ENCODE measurements at regions not wholly inside any gene's neighbourhood (a gene's known extent, or its start where the extent isn't known, plus 50 kb on each side); places are given as distances from the start of the nearest gene placed in this dataset.

DNA sequence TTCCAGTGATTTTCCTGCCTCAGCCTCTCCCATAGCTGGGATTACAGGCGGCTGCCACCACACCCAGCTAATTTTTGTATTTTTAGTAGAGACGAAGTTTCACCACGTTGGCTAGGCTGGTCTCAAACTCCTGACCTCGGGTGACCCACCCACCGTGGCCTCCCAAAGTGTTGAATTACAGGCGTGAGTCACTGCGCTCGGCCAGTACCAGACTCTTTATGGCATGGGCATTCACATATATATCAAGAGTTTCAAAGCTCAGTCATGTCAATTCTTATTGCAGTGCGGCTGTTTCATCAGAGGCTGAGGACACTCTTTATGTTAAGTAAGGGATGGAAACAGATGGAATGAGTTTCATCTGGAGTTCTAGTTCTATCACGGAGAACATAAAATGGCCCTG lies 315.2 kb upstream of the CDH6 start:
- Histone ChIP-seq H2AFZ (ENCODE audit: low read depth) (no peak overlapping the region), H3K27me3 (ENCODE audit: insufficient read depth) (0 out of 2 replicates have a peak, but pooled peaks cover 9% of the 10 kb centered on the region), H3K9me3 (no peaks in the 10 kb centered on the region), H3K9ac (no peak overlapping the region), H3K79me2 (ENCODE audit: insufficient read depth) (no peaks in the 10 kb centered on the region), H3K4me3 (ENCODE audit: low read depth in 2 of 2, low read length in 1 of 2) (no peak overlapping the region), H3K27ac (ENCODE audit: low read depth in 2 of 2, low read length in 1 of 2) (no peak overlapping the region), H3K36me3 (replicated peaks in 1 of 2; ENCODE audit: control insufficient read depth in 1 of 2, insufficient read depth in 2 of 2, low read length in 1 of 2) (no peaks in the 10 kb centered on the region), H4K20me1 (ENCODE audit: insufficient read depth) (no peaks in the 10 kb centered on the region), H3K4me1 (ENCODE audit: control insufficient read depth in 1 of 2, insufficient read depth in 2 of 2, low read depth in 1 of 2, low read length in 1 of 2) (no peaks in the 10 kb centered on the region), H3K9me2 (no peaks in the 10 kb centered on the region), H3F3A (replicated peaks; ENCODE audit: insufficient read depth) (no peaks in the 10 kb centered on the region), H3K4me2 (no peak overlapping the region)
- TF ChIP-seq FOXJ3 (CRISPR knock-in tag; IDR thresholded peaks at IDR 0.05) = no peak
- no peak for TF ChIP-seq SIN3A (IDR thresholded peaks at IDR 0.05; ENCODE audit: borderline replicate concordance, low read depth, low read length)
- TF ChIP-seq GABPA (IDR thresholded peaks at IDR 0.05; ENCODE audit: low read depth) = no peak
- no peak for TF ChIP-seq POLR2AphosphoS5 (IDR thresholded peaks at IDR 0.05; ENCODE audit: low read depth, low read length)
- TF ChIP-seq NRF1 (IDR thresholded peaks at IDR 0.05; ENCODE audit: low read depth, low read length) = no peak
- TF ChIP-seq CTCF (IDR thresholded peaks at IDR 0.05) = no peak
- TF ChIP-seq, protein P1, sequence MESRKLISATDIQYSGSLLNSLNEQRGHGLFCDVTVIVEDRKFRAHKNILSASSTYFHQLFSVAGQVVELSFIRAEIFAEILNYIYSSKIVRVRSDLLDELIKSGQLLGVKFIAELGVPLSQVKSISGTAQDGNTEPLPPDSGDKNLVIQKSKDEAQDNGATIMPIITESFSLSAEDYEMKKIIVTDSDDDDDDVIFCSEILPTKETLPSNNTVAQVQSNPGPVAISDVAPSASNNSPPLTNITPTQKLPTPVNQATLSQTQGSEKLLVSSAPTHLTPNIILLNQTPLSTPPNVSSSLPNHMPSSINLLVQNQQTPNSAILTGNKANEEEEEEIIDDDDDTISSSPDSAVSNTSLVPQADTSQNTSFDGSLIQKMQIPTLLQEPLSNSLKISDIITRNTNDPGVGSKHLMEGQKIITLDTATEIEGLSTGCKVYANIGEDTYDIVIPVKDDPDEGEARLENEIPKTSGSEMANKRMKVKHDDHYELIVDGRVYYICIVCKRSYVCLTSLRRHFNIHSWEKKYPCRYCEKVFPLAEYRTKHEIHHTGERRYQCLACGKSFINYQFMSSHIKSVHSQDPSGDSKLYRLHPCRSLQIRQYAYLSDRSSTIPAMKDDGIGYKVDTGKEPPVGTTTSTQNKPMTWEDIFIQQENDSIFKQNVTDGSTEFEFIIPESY (IDR thresholded peaks at IDR 0.05; ENCODE audit: borderline replicate concordance, low read depth) = no peak
- no peak for TF ChIP-seq MXI1 (IDR thresholded peaks at IDR 0.05; ENCODE audit: low read depth, low read length)
- no peak for TF ChIP-seq YY1 (IDR thresholded peaks at IDR 0.05; ENCODE audit: low read depth)
- no peak for TF ChIP-seq ELF1 (IDR thresholded peaks at IDR 0.05)
- TF ChIP-seq RAD21 (IDR thresholded peaks at IDR 0.05; ENCODE audit: low read length) = no peak
- DNase-seq = no peak
- POLR2A ChIA-PET = no interaction called here
- CTCF ChIA-PET = no interaction called here
- 26% methylated on average over 10 of the region's 10 CpGs for WGBS (ENCODE audit: low lambda C conversion rate)

DNA sequence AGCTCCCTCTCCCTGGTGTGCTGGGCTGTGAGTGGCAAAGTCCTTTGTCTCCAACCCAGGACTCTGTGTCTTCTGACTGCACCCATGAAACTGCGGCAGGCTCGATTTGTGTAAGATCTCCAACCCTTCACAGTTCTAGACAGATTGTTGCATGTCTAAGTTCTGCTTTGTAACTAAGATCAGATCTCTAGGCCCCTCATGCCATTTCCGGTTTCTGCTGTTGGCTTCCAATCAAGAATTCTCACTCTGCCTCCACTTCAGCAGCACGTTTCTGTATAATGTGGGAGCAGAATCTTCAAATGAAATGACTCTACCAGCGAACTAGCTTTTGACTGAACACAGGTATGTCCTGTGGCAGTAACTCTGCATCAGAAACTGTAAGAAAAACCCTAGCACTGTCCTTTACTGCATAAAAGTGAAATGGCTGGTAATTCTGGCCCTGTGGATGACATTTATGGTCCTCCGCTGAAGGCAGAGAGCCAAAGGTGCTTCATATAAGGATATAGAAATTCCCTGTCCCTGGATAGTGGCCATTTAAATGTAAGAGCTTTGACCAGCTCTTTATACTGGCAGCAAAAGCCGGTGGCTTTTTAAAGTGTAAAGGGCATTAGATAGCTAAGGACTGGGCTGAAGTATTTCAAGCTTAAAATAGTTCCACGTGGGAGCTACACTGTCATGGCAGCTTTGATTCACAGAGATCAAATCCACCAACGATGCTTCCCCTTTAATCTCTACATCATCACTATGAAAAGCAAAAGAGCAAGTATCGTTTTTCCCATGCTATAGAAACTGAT lies 319.0 kb upstream of the CDH6 start:
- no peak for DNase-seq
- no peak overlapping the region for H3K9ac ChIP-seq
- no peaks in the 10 kb centered on the region for H3K4me1 ChIP-seq (ENCODE audit: control insufficient read depth in 1 of 2, insufficient read depth in 2 of 2, low read depth in 1 of 2, low read length in 1 of 2)
- H3K27ac ChIP-seq (ENCODE audit: low read depth in 2 of 2, low read length in 1 of 2) = no peak overlapping the region
- H3K9me2 ChIP-seq = no peaks in the 10 kb centered on the region
- ChIA-PET CTCF (interaction anchor here (1.4 kb wide), 2 partner anchors 9 to 16 kb away, joined by 3 read pairs; no protein-coding TSS in a partner anchor), POLR2A (no interaction called here)
- no peaks in the 10 kb centered on the region for H3F3A ChIP-seq (replicated peaks; ENCODE audit: insufficient read depth)
- no peaks in the 10 kb centered on the region for H4K20me1 ChIP-seq (ENCODE audit: insufficient read depth)
- H3K4me3 ChIP-seq (ENCODE audit: low read depth in 2 of 2, low read length in 1 of 2) = no peak overlapping the region
- no peaks in the 10 kb centered on the region for H3K79me2 ChIP-seq (ENCODE audit: insufficient read depth)
- H3K9me3 ChIP-seq = no peaks in the 10 kb centered on the region
- no peak overlapping the region for H3K4me2 ChIP-seq
- 0 out of 2 replicates have a peak, but pooled peaks cover 9% of the 10 kb centered on the region for H3K27me3 ChIP-seq (ENCODE audit: insufficient read depth)
- no peaks in the 10 kb centered on the region for H3K36me3 ChIP-seq (replicated peaks in 1 of 2; ENCODE audit: control insufficient read depth in 1 of 2, insufficient read depth in 2 of 2, low read length in 1 of 2)
- no peak for TF ChIP-seq CTCF (IDR thresholded peaks at IDR 0.05)
- no peak for TF ChIP-seq TCF12 (IDR thresholded peaks at IDR 0.05)
- TF ChIP-seq, protein P2, sequence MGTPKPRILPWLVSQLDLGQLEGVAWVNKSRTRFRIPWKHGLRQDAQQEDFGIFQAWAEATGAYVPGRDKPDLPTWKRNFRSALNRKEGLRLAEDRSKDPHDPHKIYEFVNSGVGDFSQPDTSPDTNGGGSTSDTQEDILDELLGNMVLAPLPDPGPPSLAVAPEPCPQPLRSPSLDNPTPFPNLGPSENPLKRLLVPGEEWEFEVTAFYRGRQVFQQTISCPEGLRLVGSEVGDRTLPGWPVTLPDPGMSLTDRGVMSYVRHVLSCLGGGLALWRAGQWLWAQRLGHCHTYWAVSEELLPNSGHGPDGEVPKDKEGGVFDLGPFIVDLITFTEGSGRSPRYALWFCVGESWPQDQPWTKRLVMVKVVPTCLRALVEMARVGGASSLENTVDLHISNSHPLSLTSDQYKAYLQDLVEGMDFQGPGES (IDR thresholded peaks at IDR 0.05; ENCODE audit: low read depth, low read length) = no peak
- no peak for TF ChIP-seq RXRA (IDR thresholded peaks at IDR 0.05; ENCODE audit: borderline replicate concordance, low read depth)
- no peak overlapping the region for H2AFZ ChIP-seq (ENCODE audit: low read depth)
- 22% methylated on average over 10 of the region's 10 CpGs for WGBS (ENCODE audit: low lambda C conversion rate)

All from SK-N-SH (cell line).